ENCODE measurements at regions not wholly inside any gene's neighbourhood (a gene's known extent, or its start where the extent isn't known, plus 50 kb on each side); places are given as distances from the start of the nearest gene placed in this dataset.

- TF ChIP-seq POLR2A (IDR thresholded peaks at IDR 0.05) = no peak
- TF ChIP-seq, protein P1, sequence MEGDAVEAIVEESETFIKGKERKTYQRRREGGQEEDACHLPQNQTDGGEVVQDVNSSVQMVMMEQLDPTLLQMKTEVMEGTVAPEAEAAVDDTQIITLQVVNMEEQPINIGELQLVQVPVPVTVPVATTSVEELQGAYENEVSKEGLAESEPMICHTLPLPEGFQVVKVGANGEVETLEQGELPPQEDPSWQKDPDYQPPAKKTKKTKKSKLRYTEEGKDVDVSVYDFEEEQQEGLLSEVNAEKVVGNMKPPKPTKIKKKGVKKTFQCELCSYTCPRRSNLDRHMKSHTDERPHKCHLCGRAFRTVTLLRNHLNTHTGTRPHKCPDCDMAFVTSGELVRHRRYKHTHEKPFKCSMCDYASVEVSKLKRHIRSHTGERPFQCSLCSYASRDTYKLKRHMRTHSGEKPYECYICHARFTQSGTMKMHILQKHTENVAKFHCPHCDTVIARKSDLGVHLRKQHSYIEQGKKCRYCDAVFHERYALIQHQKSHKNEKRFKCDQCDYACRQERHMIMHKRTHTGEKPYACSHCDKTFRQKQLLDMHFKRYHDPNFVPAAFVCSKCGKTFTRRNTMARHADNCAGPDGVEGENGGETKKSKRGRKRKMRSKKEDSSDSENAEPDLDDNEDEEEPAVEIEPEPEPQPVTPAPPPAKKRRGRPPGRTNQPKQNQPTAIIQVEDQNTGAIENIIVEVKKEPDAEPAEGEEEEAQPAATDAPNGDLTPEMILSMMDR (IDR thresholded peaks at IDR 0.05) = no peak
- peak in 1 of 4 donors; percentile 15 for TF ChIP-seq POLR2AphosphoS5 (IDR thresholded peaks at IDR 0.05)
Measured at GRCh38 chr11:114796954-114797721, 118.8 kb downstream of the NXPE2 start.
